Spleen (tissue), 11 donors: ENCODE measurements at regions not wholly inside any gene's neighbourhood (a gene's known extent, or its start where the extent isn't known, plus 50 kb on each side); places are given as distances from the start of the nearest gene placed in this dataset.

ENCODE experiments used
- DNase-seq: peaks from one replicate; pipeline ENCODE4 v3.0.0-alpha.2; 2020
- H3K27ac ChIP-seq, 8 donors: fragments of 200-600 bp; sonication (generic) in 7 of 8; 1 replicate in 4 of 8; 2 replicates in 4 of 8; pipeline versions ENCODE4 v1.5.0 to v1.8.0; 2016 to 2021; ENCODE audit warnings: inconsistent platforms in 4 of 8, mild to moderate bottlenecking in 4 of 8, moderate library complexity in 1 of 8
- H3K27me3 ChIP-seq, 7 donors: fragments of 200-600 bp; sonication (generic) in 6 of 7; replicated peaks in 1 of 7; 1 replicate in 4 of 7; 2 replicates in 3 of 7; pipeline versions ENCODE4 v1.5.0 to v1.8.0; 2016 to 2021; ENCODE audit warnings: inconsistent platforms in 3 of 7, mild to moderate bottlenecking in 1 of 7
- H3K36me3 ChIP-seq, 6 donors: fragments of 200-600 bp; sonication (generic) in 5 of 6; 1 replicate in 4 of 6; 2 replicates in 2 of 6; pipeline versions ENCODE4 v1.5.0 to v1.8.0; 2016 to 2021; ENCODE audit warnings: inconsistent platforms in 2 of 6
- H3K4me1 ChIP-seq, 6 donors: fragments of 200-600 bp; sonication (generic) in 5 of 6; 1 replicate in 3 of 6; 2 replicates in 3 of 6; pipeline versions ENCODE4 v1.5.0 to v1.8.0; 2016 to 2021; ENCODE audit warnings: inconsistent platforms in 3 of 6
- H3K4me3 ChIP-seq, 8 donors: fragments of 200-600 bp; sonication (generic) in 7 of 8; 1 replicate in 4 of 8; 2 replicates in 4 of 8; pipeline versions ENCODE4 v1.5.0 to v1.8.0; 2016 to 2021; ENCODE audit warnings: inconsistent platforms in 4 of 8, mild to moderate bottlenecking in 4 of 8, moderate library complexity in 2 of 8
- H3K9me3 ChIP-seq, 8 donors: fragments of 200-600 bp; sonication (generic) in 7 of 8; 1 replicate in 4 of 8; 2 replicates in 4 of 8; pipeline versions ENCODE4 v1.5.0 to v1.8.0; 2016 to 2021; ENCODE audit warnings: inconsistent platforms in 4 of 8
- CTCF ChIP-seq, 11 experiments: fragments of 200-600 bp in 7 of 11; fragments of 450-650 bp in 4 of 11; sonication (generic) in 4 of 11; IDR thresholded peaks in 8 of 11; conservative IDR thresholded peaks in 3 of 11; 1 replicate in 7 of 11; 2 replicates in 4 of 11; pipeline versions ENCODE4 v1.4.0 to v1.8.0; 2016 to 2021; ENCODE audit warnings: antibody characterized with exemption in 11 of 11, inconsistent platforms in 4 of 11, mild to moderate bottlenecking in 1 of 11
- POLR2A ChIP-seq, 3 donors: fragments of 450-650 bp; IDR thresholded peaks; one replicate each; pipeline ENCODE4 v1.5.1; 2017; ENCODE audit warnings: antibody characterized with exemption in 3 of 3, mild to moderate bottlenecking in 1 of 3
- POLR2AphosphoS5 ChIP-seq, 3 donors: sonication (generic); formaldehyde crosslinking; IDR thresholded peaks; one replicate each; pipeline ENCODE4 v1.5.1; 2017; ENCODE audit warnings: antibody characterized with exemption in 3 of 3
- WGBS, 5 donors: extraction: QIAGEN DNeasy Blood & Tissue Kit in 3 of 5; methylation state at CpG; one replicate each; pipeline versions ENCODE4 v1.1.5 to v1.1.7; 2013 to 2018; 5-methylcytosine and 5-hydroxymethylcytosine counted together
- intact Hi-C: fragments of 100-400 bp; cut with DNase I; formaldehyde crosslinking; loops from one replicate; pipeline ENCODE4 v1.15.0; 2023; ENCODE audit warnings: low total_unique reads
- donor health status: healthy with polysubstance abuse.
- donor health status: DM: no; HTN: no; CAD: no; lungs with moderate emphysema.
- donor health status: DM: no; HTN: no; CAD: no.
- donor health status: Bipolar disorder and iron deficiency.
- donor health status: healthy.
- donor health status: DM: no; HTN: no; CAD: no.
- donor health status: DM: yes; HTN: yes; CAD: no.

DNA sequence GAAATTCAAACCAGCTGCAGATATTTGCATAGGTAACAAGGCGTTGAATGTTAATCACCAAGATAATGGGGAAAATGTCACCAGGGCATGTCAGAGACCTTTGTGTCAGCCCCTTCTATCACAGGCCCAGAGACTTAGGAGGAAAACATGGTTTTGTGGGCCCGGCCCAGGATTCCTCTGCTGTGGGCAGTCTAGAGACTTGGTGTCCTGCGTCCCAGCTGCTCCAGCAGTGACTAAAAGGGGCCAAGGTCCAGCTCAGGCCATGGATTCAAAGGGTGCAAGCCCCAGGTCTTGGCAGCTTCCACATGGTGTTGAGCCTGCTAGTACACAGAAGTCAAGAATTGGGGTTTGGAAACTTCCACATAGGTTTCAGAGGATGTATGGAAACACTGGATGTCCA is 147.5 kb upstream of the ZWINT start:
- Histone ChIP-seq H3K9me3 (peaks cover 0 to 5% (median 0%) of the 10 kb centered on the region in 8 donors), H3K4me3 (no peak overlapping the region), H3K27me3 (no peaks in the 10 kb centered on the region), H3K27ac (no peak overlapping the region), H3K4me1 (no peaks in the 10 kb centered on the region), H3K36me3 (no peaks in the 10 kb centered on the region)
- 64 to 82% (median 80%) methylated on average over 3 of the region's 3 CpGs for WGBS, 5 donors
- intact Hi-C loops: no loop called here
- TF ChIP-seq POLR2A (IDR thresholded peaks at IDR 0.05) (no peak), CTCF (IDR thresholded peaks at IDR 0.05 in 8 of 11, conservative IDR thresholded peaks at IDR 0.05 in 3 of 11) (no peak), POLR2AphosphoS5 (IDR thresholded peaks at IDR 0.05) (no peak)
- DNase-seq: no peak

DNA sequence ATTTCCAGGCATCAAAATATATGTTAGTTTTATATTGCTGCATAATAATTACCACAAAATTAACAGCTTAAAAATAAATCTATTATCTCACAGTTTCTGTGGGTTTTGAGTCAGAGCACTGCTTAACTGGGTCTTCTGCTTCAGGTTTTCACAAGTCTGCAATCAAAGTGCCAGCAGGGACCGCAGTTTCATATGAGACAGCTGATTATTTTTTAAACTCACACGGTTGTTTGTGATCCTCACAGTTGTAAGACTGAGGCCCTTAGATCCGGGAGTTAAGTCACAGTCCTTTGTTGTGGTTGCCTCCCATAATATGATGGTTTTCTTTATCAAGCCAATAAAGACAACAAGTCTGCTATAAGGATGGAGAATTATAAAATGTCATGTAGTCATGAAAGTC is 146.0 kb upstream of the ZWINT start:
- 71 to 80% (median 79%) methylated on average over 3 of the region's 3 CpGs for WGBS, 5 donors
- H3K27me3 ChIP-seq: no peaks in the 10 kb centered on the region
- H3K27ac ChIP-seq: no peak overlapping the region
- no peaks in the 10 kb centered on the region for H3K4me1 ChIP-seq
- H3K4me3 ChIP-seq: no peak overlapping the region
- no peak for DNase-seq
- peaks cover 0 to 5% (median 0%) of the 10 kb centered on the region in 8 donors for H3K9me3 ChIP-seq
- no peak for TF ChIP-seq POLR2AphosphoS5 (IDR thresholded peaks at IDR 0.05)
- TF ChIP-seq POLR2A (IDR thresholded peaks at IDR 0.05): no peak
- no peak for TF ChIP-seq CTCF (IDR thresholded peaks at IDR 0.05 in 8 of 11, conservative IDR thresholded peaks at IDR 0.05 in 3 of 11)
- H3K36me3 ChIP-seq: no peaks in the 10 kb centered on the region
- intact Hi-C loops: no loop called here

DNA sequence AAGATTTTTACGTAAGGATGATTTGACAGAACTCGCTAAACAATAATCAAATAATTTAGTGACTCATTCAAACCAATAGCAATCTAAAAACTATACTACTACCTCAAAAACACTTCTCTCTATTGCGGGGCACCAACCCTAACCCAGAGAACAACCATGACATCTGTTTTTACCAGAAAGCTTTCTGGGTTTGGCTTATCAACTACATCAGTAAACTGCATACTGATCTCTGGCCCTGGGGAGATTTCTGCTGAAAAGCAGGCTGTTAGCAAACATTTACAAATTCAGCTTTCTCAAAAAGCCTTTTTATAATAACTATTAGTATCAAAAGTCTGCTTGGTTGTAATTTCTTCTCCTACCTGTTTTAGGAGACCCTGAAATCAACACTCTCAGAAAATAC is 144.5 kb upstream of the ZWINT start:
- Histone ChIP-seq H3K27ac (no peak overlapping the region), H3K9me3 (peaks cover 0 to 5% (median 0%) of the 10 kb centered on the region in 8 donors), H3K36me3 (no peaks in the 10 kb centered on the region), H3K4me3 (no peak overlapping the region), H3K4me1 (no peaks in the 10 kb centered on the region), H3K27me3 (no peaks in the 10 kb centered on the region)
- TF ChIP-seq CTCF (IDR thresholded peaks at IDR 0.05 in 8 of 11, conservative IDR thresholded peaks at IDR 0.05 in 3 of 11) (no peak), POLR2A (IDR thresholded peaks at IDR 0.05) (no peak)
- intact Hi-C loops: no loop called here
- WGBS, 5 donors: 84 to 96% (median 90%) methylated on average over 3 of the region's 3 CpGs
- DNase-seq: no peak

DNA sequence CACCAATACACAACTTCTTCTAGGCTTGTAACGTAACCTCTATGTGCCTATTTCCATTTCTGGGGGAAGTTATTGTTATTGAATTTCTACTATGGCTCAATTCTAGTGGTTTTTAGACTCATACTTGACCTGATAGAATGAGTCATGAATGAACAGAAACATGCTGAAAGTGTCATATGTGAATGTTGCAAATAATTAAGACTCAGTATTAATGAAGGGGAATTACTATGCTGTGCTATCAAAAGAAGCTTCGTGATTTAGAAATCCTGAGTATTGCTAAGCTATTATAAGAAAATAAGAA is 135.1 kb upstream of the ZWINT start:
- no peaks in the 10 kb centered on the region for H3K4me1 ChIP-seq
- no peak for DNase-seq
- WGBS, 5 donors: 67 to 84% (median 77%) methylated on average over 2 of the region's 2 CpGs
- H3K27ac ChIP-seq: no peak overlapping the region
- peaks cover 0 to 8% (median 0%) of the 10 kb centered on the region in 8 donors for H3K9me3 ChIP-seq
- no peaks in the 10 kb centered on the region for H3K27me3 ChIP-seq
- H3K4me3 ChIP-seq: no peak overlapping the region
- no peak for TF ChIP-seq POLR2A (IDR thresholded peaks at IDR 0.05)
- no peak for TF ChIP-seq CTCF (IDR thresholded peaks at IDR 0.05 in 8 of 11, conservative IDR thresholded peaks at IDR 0.05 in 3 of 11)
- TF ChIP-seq POLR2AphosphoS5 (IDR thresholded peaks at IDR 0.05): no peak
- intact Hi-C loops: no loop called here
- H3K36me3 ChIP-seq: no peaks in the 10 kb centered on the region
